Retinal pigment epithelial cell (primary cell): ENCODE measurements at regions not wholly inside any gene's neighbourhood (a gene's known extent, or its start where the extent isn't known, plus 50 kb on each side); places are given as distances from the start of the nearest gene placed in this dataset.

Source experiments
- DNase-seq: peaks from one replicate; pipeline ENCODE4 v3.0.0-alpha.2; 2010; ENCODE audit warnings: low read depth
- H3K4me3 ChIP-seq: 2 replicates; pipeline ENCODE4 v1.5.1; 2011; ENCODE audit warnings: mild to moderate bottlenecking, low read length, control low read depth, moderate library complexity
- CTCF ChIP-seq: conservative IDR thresholded peaks from 2 replicates; pipeline ENCODE4 v1.5.1; 2011; ENCODE audit warnings: low read depth, low read length, control low read depth, inconsistent platforms

DNA sequence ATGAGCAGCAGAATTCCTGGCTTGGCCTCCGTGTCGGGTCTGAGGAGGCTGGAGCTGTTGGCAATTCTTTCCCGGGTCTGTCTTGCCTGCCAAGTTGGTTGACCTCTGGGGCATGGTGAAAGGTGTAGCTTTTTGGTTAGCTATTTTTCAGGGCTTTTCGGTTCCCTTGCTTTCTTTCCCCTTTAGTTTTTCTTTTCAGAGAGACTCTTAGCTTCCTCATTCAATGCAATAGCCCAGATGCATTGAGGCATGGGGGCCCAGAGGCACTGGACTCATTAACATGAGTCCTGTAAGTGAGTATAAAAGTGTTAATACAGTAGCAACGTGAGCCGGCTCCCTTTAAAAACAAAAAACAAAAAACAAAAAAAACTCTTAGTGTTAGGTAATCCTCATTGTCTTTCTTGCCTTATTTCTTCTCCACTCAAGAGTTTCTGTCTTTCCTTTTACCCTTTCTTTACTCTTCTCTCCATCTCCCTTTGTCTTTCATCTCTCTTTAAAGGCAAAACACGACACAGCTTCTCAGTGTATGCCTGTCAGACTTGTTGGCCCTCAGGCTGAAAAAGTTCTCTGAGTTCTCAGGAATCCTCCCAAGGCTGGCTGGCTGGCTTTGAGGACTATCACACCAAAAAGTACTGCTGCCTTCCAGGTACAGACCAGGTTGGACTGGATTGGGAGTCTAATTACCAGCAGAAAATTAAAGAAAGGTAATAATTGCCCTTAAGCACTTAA is 289.9 kb upstream of the TUT7 start:
- TF ChIP-seq CTCF: no peak
- H3K4me3 ChIP-seq: no peak overlapping the region
- no peak for DNase-seq

GRCh38 chr9:86642721-86643120 is 288.5 kb upstream of the TUT7 start:
- H3K4me3 ChIP-seq: no peak overlapping the region
- TF ChIP-seq CTCF: peak; percentile 17
- DNase-seq: peak; percentile 72

- no peak for TF ChIP-seq CTCF
- DNase-seq: no peak
- no peak overlapping the region for H3K4me3 ChIP-seq
Observed at GRCh38 chr9:86641970-86642369, 287.8 kb upstream of the TUT7 start.

GRCh38 chr9:86639899-86640379 is 285.7 kb upstream of the TUT7 start:
- no peak for DNase-seq
- TF ChIP-seq CTCF: peak; percentile 11
- H3K4me3 ChIP-seq: no peak overlapping the region

DNA sequence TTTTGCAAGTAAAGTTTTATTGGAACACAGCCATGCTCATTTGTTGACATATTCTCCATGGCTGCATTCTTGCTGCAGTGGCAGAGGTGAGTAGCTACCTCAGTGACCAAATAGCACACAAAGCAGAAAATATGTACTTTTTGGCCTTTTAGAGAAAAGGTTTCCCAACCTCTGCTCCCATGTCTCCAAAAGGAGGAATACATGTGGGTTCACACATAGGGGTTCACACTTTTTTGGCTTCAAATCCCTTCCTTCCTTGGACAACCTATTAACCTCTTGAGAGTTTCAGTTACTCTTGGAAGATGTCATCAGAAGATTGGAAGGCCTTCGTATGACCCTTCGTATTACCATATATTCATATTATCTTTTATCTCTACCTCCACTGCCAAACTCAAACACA is 285.1 kb upstream of the TUT7 start:
- no peak for DNase-seq
- no peak overlapping the region for H3K4me3 ChIP-seq
- TF ChIP-seq CTCF: no peak

DNA sequence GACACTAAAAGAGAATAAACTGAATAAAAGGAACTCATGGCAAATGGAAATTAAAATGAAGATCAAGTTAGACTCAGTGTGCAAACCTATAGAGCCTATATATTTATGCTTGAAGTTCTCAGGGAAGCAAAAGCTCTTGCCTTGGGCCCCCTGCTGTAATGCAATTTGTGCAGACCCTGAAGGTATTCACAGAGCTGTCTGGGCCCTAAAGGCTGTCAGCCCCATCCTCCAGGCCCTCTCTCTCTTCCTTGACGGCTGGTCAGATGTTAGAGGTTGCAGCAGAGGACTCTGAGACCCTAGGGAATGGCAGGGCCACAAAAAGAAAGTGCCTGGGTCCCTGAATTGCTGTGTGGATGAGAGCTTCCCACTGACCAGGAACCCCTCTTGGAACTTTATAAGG is 283.9 kb upstream of the TUT7 start:
- TF ChIP-seq CTCF: no peak
- no peak overlapping the region for H3K4me3 ChIP-seq
- DNase-seq: no peak

GRCh38 chr9:86637515-86637914 is 283.3 kb upstream of the TUT7 start:
- H3K4me3 ChIP-seq: no peak overlapping the region
- peak; percentile 88 for TF ChIP-seq CTCF
- no peak for DNase-seq
